MV-4-11 (cell line): ENCODE measurements at regions not wholly inside any gene's neighbourhood (a gene's known extent, or its start where the extent isn't known, plus 50 kb on each side); places are given as distances from the start of the nearest gene placed in this dataset.
"Not testable (repeated sequence)": the region's sequence is repeated elsewhere in the genome, so short reads cannot be mapped to it uniquely, and the experiment has no call there.

ENCODE experiments used
- DNase-seq: peaks from one replicate; lab custom pipeline; 2025; lab: John Stamatoyannopoulos, UW

DNA sequence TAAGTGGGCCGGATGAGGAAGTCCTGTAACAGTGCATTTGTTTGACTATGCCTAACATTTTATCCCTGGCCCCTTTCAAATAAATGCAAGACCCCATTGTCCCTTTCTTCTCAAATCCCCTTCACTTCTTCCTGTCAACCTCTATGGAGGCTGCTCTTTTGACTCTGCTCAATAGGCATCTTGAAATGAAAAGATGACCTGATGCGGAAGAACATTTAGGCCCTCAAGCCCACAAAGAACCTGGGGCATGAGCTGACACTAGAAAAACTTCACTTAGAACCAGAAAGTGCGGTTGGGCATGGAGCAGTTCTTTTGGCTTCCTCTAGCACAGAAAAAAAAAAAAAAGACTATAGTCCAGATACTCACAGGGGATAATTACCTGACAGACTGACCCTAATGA lies 1434.7 kb upstream of the WWC1 start:
- no peak for DNase-seq

DNA sequence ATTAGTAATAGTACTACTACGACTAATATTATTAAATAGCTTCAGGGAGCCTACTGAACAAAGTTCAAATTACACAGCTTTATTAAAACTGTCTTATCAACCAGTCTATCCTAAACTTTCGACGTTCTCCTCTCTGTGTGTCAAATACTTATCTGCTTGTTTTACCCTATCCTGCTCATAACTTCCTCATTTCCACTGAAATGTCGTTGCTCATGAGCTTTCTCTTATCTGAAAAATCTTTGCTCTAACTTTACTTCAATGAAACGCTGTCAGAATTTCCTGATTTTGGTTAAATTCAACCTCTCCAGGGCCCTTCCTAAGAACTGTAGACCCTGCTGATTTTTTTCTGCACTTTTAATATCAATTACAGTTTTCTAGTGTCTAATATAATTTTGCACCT lies 1431.0 kb upstream of the WWC1 start:
- no peak for DNase-seq

DNA sequence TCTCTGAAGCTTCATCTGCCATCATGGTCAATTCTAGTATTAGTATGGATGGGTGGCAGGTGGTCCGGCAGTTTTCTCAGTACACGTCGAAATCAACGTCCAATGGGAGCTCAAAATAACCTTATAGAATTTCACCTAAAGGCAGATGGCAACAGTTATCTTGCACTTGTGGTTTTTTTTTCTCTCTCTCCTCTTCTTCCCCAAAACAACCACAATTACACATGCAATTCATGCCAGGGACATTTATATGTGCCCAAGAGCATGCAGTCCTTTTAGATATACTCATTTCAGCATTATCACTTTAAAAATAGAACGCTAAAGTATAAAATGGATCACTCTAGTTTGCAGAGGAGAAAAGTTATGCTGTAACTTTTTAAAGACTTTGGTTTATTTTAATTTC lies 1428.9 kb upstream of the WWC1 start:
- DNase-seq, result no peak

DNA sequence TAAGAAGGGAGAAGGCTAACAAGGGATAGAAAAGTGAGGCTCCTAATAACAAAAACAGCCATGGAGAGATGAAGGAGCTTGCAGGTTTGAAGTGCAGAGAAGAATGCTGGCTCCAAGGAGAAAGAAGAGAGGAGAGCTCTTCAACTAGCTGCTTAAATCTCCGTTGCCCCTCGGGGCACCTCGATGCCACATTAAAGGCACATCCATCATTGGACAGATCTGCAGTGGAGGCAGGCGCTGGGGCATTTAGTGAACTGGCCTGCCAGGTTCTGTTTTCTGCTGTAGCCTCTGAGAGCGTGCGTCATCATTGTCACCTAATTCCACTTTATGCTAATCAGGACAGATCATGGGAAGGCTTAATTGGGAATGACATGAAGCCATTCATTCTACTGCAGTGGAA lies 1426.2 kb upstream of the WWC1 start:
- DNase-seq, result no peak

DNA sequence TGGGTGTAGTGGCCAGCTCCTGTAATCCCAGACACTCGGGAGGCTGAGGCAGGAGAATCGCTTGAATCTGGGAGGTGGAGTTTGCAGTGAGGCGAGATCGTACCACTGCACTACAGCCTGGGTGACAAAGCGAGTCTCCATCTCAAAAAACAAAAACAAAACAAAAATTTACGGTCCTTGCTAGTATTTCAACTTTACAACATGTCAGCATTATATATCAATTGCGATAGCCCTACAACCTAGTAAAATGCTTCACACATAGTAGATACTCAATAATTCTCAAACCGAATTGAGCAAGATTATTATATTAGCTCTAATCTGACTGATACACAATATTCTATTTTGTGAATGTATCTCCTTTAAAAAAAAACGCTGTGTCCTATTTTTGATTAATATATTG lies 1411.0 kb upstream of the WWC1 start:
- DNase-seq, result no peak

DNA sequence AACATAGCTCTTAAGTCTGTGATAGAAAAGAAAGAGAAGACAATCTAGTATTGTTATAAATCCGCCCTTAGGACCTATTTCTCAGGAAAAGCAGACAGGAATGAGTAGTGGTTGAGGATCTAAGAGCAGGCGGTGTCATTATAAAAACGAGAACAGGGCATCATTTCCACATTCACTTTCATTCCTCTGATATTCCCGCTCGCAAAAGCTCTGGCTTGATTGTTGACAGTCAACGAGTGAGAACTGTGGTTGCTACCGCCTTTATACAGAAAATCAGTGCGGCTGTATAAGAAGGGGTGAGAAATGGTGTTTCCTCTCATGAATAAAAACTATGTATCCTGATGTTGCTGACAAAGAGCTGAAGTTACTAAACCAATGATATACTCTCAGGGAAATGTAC lies 1409.6 kb upstream of the WWC1 start:
- DNase-seq, result no peak

DNA sequence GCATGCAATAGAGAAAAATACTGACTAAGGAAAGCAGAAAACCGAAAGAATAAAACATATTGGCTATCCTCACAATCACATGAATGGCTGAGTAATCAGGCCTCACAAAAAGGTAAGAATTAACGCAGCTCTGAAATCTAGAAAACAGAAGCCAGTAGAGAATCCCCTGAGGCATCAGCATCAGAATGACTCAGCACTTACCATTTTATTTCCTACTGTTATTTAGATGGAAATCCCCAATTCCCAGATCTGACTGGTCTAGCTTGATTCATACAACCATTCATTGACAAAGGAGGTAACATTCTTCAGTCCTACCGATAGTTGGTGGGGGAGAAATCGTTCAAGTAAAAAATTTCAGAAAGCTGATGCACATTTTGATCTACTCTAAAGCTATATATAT lies 1408.4 kb upstream of the WWC1 start:
- DNase-seq, result no peak

DNA sequence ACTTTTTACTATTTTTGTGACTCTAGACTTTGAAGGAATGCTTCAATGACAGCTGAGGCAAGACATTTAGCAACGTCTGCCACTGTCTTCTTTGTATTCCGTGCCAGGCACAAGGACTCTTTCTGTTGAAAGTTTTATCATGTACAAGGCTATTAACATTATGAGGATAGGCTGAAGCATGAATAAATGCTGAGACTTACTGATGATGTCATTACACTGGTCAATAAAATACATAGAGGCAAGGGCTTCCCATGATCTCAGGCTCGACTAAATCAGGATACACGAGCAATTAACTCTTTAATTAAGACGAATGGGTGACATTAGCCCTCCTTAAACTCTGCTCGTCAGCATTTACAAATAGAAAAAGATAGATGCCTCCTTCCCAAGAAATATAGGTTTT lies 1393.3 kb upstream of the WWC1 start:
- no peak for DNase-seq

DNA sequence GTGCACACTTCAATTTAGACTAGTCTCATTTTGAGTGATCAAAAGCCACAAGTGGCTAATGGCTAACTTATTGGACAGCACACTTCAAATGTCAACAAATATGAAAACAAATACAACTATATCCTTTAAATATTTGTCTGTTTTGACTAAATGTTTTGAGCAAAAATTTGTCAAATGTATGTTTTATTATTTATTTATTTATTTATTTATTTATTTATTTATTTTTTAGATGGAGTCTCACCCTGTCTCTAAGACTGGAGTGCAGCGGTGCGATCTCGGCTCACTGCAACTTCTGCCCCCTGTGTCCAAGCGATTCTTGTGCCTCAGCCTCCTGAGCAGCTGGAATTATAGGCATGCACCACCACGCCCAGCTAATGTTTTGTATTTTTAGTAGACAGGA lies 1392.1 kb upstream of the WWC1 start:
- no peak for DNase-seq

DNA sequence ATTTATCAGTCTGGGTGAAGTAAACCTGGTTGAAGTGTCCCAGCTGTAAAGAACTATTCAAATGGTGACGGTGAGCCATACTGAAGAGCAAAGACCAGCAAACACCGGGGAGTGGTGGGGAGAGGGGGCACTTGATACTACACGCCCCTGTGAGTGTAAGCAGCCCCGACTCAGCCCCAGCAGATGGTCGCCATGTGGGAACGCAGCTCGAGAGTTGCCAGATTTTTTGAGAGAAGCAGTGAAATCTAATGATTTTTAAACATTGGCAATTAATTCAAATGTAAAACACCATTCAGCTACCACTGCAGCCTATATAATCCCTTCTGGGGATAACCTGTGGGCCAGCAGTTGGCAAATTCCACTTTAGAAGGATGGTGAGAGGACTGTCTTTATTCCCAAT lies 1386.9 kb upstream of the WWC1 start:
- DNase-seq, result no peak

DNA sequence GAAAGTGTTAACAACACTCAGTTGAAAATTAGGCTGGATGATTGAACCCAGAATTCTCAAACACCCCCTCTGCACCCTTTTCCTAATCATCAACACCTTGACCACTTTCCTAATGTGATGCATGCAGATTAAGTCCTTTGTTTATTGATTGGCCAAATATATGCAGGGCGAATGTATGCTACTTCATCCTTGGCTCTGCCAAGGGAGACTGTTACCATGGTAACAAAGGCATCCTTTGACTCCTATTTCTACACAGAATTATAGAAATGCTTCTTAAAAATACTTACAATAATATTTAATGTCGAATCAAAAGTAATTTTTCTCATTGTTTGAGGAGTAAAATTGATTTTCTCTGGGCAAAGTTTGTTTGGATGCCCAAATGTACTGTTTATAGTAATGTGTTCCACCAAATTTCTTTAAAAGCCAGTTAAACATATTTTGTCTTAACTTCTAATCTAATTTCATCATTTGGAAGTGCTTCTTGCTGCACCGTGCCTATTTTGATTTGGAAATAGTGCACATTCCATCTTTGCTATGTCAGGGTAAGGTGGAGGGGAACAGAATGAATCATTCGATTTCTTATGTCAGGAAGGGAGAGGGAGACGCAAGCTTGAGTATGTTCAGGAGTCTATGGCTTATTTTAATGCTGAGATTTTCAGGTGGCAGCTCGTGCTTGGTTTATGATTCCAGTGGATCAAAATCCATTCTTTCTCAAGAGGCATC lies 1384.3 kb upstream of the WWC1 start:
- no peak for DNase-seq

DNA sequence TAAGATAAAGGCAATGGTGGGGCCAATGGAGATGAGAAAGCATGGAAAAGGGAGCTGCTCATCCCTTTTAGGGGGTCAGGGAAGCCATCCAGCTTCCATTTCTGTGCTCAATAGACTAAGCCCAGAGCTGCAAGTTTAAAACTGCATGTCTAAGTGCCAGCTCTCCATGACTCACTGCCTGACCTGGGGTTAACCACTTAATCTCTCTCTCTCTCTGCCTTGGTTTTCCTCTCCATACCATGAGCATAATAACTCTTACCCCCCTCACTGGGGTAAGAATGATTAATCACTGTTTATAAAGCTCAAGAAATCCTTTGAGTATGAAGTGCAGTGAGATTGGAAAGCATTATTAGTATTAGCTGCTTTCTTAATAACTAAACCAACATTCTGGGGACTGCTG lies 1382.4 kb upstream of the WWC1 start:
- DNase-seq, result no peak

DNA sequence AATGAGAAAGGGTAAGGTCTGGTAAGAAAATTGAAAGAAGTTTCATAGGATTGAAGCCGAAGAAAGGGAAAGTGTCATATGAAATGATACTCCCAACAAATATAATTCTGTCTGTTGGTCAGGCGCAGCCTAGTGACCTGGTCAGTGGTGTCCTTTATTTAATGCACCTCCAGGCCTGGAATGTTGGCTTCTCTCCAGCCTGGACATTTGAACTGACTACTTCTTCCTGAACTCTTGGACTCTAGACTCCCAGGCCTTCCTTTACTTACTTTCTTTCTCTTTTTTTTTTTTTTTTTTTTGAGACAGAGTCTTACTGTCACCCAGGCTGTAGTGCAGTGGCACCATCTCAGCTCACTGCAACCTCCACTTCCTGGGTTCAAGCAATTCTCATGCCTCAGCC lies 1381.5 kb upstream of the WWC1 start:
- DNase-seq, result no peak

DNA sequence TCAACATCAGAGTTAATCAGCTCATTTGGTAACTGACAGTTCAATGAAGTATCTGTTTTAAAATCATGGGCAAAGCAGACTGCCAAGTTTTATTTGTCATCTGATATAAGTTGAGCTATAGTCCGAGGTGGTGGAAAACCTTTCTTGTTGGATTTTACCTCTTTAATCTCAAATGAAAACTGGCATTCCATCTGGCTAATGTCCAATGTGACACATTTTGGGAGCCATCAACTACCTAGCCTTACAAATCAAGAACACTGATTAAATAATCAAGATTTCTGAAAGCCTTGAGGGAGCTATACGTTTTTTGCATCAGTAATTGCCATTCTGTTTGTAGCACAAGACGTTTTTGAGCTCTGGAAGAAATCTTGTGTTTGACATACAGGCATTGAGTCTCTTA lies 1380.5 kb upstream of the WWC1 start:
- DNase-seq, result no peak

DNA sequence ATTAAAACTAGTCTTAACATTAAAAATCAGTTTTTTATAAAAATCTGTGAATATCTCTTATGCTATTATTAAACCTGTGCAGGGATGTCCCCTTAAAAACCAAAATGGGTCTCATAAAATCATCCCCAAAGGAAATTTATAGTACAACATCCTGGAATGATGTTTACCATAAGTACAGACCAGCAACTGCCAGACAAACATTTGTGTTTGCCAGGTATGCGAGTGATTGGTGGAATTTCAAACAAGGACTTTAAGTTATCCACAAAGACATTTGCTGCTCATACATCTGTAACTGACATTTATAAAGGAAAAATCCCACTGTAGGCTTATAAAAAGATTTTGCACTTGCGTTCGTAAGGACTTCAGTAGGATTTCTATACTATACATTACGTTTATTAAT lies 1375.4 kb upstream of the WWC1 start:
- DNase-seq, result no peak

DNA sequence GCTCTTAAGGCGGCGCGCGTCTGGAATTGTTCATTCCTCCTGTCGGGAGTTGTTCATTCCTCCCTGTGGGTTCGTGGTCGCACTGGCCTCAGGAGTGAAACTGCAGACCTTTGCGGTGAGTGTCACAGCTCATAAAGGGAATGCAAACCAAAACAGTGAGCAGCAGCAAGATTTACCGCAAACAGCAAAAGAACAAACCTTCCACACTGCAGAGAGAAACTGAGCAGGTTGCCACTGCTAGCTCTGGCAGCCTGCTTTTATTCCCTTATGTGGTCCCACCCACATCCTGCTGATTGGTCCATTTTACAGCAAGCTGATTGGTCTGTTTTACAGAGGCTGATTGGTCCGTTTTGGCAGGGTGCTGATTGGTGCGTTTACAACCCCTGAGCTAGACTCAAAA lies 1365.3 kb upstream of the WWC1 start:
- DNase-seq, result no peak

DNA sequence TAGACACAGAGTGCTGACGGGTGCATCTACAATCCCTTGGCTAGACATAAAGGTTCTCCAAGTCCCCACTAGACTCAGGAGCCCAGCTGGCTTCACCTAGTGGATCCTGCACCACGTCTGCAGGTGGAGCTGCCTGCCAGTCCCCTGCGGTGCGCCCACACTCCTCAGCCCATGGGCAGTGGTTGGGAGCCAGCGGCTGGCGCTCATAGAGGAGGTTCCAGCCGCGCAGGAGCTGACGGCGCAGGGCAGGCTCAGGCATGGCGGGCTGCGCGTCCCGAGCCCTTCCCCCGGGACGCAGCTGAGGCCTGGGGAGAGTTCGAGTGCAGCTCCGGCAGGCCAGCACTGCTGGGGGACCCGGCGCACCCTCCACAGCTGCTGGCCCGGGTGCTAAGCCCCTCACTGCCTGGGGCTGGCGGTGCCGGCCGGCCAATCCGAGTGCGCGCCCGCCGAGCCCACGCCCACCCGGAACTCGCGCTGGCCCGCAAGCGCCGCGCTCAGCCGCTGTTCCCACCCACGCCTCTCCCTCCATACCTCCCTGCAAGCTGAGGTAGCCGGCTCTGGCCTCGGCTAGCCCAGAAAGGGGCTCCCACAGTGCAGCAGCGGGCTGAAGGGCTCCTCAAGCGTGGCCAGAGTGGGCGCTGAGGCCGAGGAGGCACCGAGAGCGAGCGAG lies 1364.5 kb upstream of the WWC1 start:
- DNase-seq, result not testable (repeated sequence)

DNA sequence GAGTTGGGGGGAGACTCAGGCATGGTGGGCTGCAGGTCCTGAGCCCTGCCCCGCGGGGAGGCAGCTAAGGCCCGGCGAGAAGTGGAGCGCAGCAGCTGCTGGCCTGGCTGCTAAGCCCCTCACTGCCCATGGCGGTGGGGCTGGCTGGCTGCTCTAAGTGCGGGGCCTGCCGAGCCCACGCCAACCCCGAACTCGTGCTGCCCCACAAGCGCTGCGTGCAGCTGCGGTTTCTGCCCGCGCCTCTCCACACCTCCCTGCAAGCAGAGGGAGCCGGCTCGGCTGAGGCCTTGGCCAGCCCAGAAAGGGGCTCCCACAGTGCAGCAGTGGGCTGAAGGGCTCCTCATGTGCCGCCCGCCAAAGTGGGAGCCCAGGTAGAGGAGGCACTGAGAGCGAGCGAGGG lies 1355.1 kb upstream of the WWC1 start:
- no peak for DNase-seq

DNA sequence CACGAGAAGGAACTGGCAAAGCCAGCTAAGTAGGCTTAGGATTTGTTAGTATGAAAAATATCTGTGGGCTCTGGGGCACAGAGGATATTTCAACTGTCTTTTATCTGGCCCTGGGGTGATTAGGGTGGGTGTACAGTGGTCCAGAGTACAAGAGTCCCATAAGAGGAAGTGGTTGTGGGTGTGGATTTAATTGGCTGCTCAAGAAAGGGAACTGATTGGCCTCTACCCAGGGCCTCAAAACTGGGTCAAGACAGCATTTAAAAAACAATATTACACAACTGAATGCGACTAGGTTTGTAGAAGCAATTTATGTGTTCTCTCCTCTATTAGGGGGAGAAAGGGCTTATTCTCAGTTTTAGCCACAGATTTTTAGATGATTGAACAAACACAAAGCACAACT lies 1353.4 kb upstream of the WWC1 start:
- peak; percentile 23 for DNase-seq

DNA sequence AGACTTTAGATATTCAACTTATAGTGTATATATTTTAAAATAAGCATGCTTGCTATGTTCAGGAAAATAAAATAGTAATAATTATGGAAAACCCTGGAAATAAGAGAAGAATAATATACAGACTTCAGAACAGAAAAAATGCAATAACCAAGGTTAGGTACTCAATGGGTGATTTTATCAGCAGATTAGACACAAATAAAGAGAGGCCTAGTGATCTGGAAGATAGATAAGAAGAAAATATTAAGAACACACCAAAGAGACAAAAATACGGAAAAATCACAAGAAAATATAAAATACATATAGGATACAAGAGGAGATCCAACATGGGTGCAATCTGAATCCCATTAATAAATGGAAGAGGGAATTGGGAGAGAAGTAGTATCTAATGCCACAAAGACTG lies 1348.5 kb upstream of the WWC1 start:
- DNase-seq, result no peak

DNA sequence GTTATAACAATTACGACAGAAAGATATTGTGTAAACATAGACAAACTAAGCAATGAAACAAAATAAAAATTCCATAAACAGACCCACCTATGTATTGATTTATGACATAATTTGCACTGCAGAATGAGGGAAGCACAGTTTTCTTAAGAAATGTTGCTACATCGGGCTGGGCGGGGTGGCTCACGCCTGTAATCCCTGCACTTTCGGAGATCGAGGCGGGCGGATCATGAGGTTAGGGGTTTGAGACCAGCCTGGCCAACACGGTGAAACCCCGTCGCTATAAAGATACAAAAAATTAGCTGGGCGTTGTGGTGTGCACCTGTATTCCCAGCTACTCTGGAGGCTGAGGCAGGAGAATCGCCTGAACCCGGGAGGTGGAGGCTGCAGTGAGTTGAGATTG lies 1344.4 kb upstream of the WWC1 start:
- no peak for DNase-seq

DNA sequence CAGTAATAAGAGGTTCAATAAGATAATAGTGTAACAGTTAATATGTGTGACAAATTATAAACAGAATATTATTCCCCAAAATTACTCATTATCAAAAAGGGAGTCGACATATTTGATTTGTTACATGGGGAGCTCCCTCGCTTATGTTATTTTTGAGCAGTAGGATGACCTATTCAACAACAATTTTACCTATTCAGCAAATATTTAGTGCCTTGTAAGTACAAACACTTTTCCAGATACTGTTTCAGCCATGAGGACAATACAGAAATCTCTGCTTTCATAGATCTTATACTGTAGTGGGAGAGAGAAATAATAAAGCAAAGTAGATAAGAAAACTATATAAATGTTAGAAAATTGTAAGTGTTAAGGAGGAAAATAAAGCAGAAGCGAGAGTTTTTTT lies 1342.8 kb upstream of the WWC1 start:
- no peak for DNase-seq

DNA sequence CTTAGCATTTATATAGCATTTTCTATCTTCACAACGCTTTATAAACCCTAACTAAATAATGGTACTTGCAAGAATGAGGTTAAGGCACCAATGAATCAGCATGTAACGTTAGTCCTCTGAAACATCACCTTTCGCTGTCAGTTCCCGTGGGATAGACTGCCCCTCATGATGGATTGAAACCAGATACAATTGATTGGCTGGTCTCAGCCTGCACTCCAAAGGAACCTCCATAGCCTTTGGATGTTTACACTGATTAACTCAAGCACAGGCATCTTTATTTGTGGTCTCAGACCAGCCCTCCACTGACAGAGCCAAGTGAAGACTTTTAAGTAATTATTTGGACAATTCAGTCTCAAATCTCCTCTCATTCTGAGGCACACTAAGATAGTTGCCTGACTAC lies 1339.4 kb upstream of the WWC1 start:
- DNase-seq, result no peak

DNA sequence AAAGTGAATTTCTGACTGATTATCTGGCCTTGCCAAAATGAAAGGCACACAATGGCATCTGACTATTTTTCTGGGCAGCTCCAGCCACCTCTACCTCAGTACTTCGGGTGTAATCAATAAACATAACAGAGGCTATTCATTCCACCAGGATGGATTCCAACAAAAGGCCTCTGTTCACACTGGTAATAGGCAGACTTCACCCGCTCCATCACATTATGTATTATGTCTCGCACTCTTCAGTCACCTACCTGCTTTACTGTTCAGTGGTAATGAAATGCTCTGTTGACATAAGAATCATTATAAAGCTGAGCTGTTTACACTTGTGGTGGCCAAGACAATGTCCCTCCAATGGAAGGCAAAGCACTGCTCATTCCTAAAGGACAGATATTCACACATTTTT lies 1333.7 kb upstream of the WWC1 start:
- no peak for DNase-seq
